Endothelial cell of umbilical vein (primary cell): ENCODE measurements at regions not wholly inside any gene's neighbourhood (a gene's known extent, or its start where the extent isn't known, plus 50 kb on each side); places are given as distances from the start of the nearest gene placed in this dataset.

ENCODE experiments used
- BruUV-seq: library from RNA; stranded (reverse); fragments of 400-500 nt; replicated peaks from 2 replicates; lab custom pipeline; 2021; lab: Mats Ljungman, UMichigan
- CTCF ChIA-PET: fragments of 300-600, 350-600 bp; sonication (Branson Sonifier 250); formaldehyde crosslinking; loops from one replicate; lab custom pipeline; 2021; ENCODE audit warnings: antibody characterized with exemption, inconsistent platforms; lab: Charles Lee
- POLR2A ChIA-PET: fragments of 300-600, 350-600 bp; sonication (Branson Sonifier 250); formaldehyde crosslinking; loops from one replicate; lab custom pipeline; 2021; ENCODE audit warnings: antibody characterized with exemption, inconsistent platforms; lab: Charles Lee
- DNase-seq: peaks from one replicate; pipeline ENCODE4 v3.0.0-alpha.2; 2011; ENCODE audit warnings: low read depth, low spot score
- FAIRE-seq: peaks from 2 replicates; lab custom pipeline; 2011; peaks lifted over from hg19 to GRCh38; lab: Jason Lieb, UNC
- H2AFZ ChIP-seq: 2 replicates; pipeline ENCODE4 v1.6.0; 2012; ENCODE audit warnings: low read depth, low read length, control low read depth, inconsistent platforms
- H3K27ac ChIP-seq: 2 replicates; pipeline ENCODE4 v1.5.1; 2011; ENCODE audit warnings: low read depth, mild to moderate bottlenecking, control low read depth, low read length, moderate library complexity; ENCODE audit not compliant: insufficient read depth
- H3K27me3 ChIP-seq, 2 experiments: 2 replicates each; pipeline versions ENCODE4 v1.6.0 to v1.6.1; 2011; ENCODE audit warnings: low read length in 2 of 2, mixed read lengths in 1 of 2; ENCODE audit not compliant: control insufficient read depth in 2 of 2, insufficient read depth in 2 of 2
- H3K36me3 ChIP-seq, 2 experiments: 2 replicates in 1 of 2; 3 replicates in 1 of 2; pipeline ENCODE4 v1.5.1; 2011; ENCODE audit warnings: low read length in 2 of 2, mild to moderate bottlenecking in 1 of 2, moderate library complexity in 1 of 2; ENCODE audit not compliant: control insufficient read depth in 2 of 2, insufficient read depth in 2 of 2; ENCODE audit errors: extremely low read depth in 1 of 2
- H3K4me1 ChIP-seq: 3 replicates; pipeline ENCODE4 v1.5.1; 2011; ENCODE audit warnings: mild to moderate bottlenecking, low read length; ENCODE audit not compliant: control insufficient read depth, insufficient read depth; ENCODE audit errors: extremely low read depth
- H3K4me2 ChIP-seq: 2 replicates; pipeline ENCODE4 v1.6.1; 2011; ENCODE audit warnings: low read length, control low read depth, mixed read lengths; ENCODE audit not compliant: insufficient read depth
- H3K4me3 ChIP-seq, 3 experiments: fragments of 200-600 bp in 1 of 3; sonication (generic), shearing (Covaris generic) in 1 of 3; replicated peaks in 1 of 3; 2 replicates each; pipeline ENCODE4 v1.5.1; 2011 to 2016; ENCODE audit warnings: control low read depth in 3 of 3, low read length in 3 of 3, mild to moderate bottlenecking in 2 of 3, inconsistent platforms in 1 of 3, low read depth in 1 of 3, moderate library complexity in 1 of 3; ENCODE audit not compliant: insufficient read depth in 1 of 3
- H3K79me2 ChIP-seq: 2 replicates; pipeline ENCODE4 v1.6.0; 2012; ENCODE audit warnings: low read length, inconsistent platforms; ENCODE audit not compliant: control insufficient read depth, insufficient read depth
- H3K9ac ChIP-seq: replicated peaks from 2 replicates; pipeline ENCODE3; 2011; ENCODE audit warnings: low read length, control low read depth; ENCODE audit not compliant: insufficient read depth; ENCODE audit errors: extremely low read depth
- H3K9me1 ChIP-seq: replicated peaks from 3 replicates; pipeline ENCODE4 v1.6.0; 2011; ENCODE audit warnings: mild to moderate bottlenecking, low read length; ENCODE audit not compliant: control insufficient read depth, insufficient read depth; ENCODE audit errors: extremely low read depth
- H3K9me3 ChIP-seq: replicated peaks from 2 replicates; pipeline ENCODE4 v1.5.1; 2012; ENCODE audit warnings: low read length, inconsistent platforms; ENCODE audit not compliant: control insufficient read depth, insufficient read depth
- H4K20me1 ChIP-seq: replicated peaks from 2 replicates; pipeline ENCODE3; 2011; ENCODE audit warnings: mild to moderate bottlenecking, low read length; ENCODE audit not compliant: control insufficient read depth, insufficient read depth; ENCODE audit errors: extremely low read depth
- EZH2 ChIP-seq: IDR thresholded peaks from 2 replicates; pipeline ENCODE4 v1.6.1; 2012; ENCODE audit warnings: borderline replicate concordance, low read depth, mild to moderate bottlenecking, moderate library complexity, low read length, inconsistent platforms; ENCODE audit not compliant: severe bottlenecking
- FOS ChIP-seq: IDR thresholded peaks from 2 replicates; pipeline ENCODE4 v1.6.1; 2011; ENCODE audit warnings: mild to moderate bottlenecking, low read length, moderate library complexity, borderline replicate concordance; ENCODE audit not compliant: insufficient read depth
- GATA2 ChIP-seq: IDR thresholded peaks from 2 replicates; pipeline ENCODE4 v1.7.0; 2011; ENCODE audit warnings: low read depth, mild to moderate bottlenecking, moderate library complexity, mixed read lengths, low read length; ENCODE audit not compliant: insufficient read length, insufficient read depth
- JUN ChIP-seq: IDR thresholded peaks from 2 replicates; pipeline ENCODE4 v1.6.1; 2011; ENCODE audit warnings: borderline replicate concordance, low read depth; ENCODE audit not compliant: insufficient read length, insufficient read depth
- MYC ChIP-seq: IDR thresholded peaks from one replicate; pipeline ENCODE4 v1.6.1; 2011; ENCODE audit warnings: mild to moderate bottlenecking, low read depth, low read length
- POLR2A ChIP-seq: IDR thresholded peaks from 2 replicates; pipeline ENCODE4 v1.6.1; 2012; ENCODE audit warnings: low read depth, mild to moderate bottlenecking, control low read depth, low read length
- POLR2AphosphoS5 ChIP-seq: IDR thresholded peaks from 2 replicates; pipeline ENCODE4 v1.6.1; 2012; ENCODE audit warnings: low read depth, mild to moderate bottlenecking, control low read depth, low read length, moderate library complexity; ENCODE audit not compliant: insufficient read depth
- dilution Hi-C: fragments of 300-500 bp; cut with MboI; formaldehyde crosslinking; loops from one replicate; pipeline ENCODE4 v1.15.0; 2019; ENCODE audit warnings: low sequenced_read_pairs; ENCODE audit not compliant: extremely low pct_ligation_motif_present
- intact Hi-C: fragments of 100-400 bp; cut with micrococcal nuclease; formaldehyde crosslinking; loops from one replicate; pipeline ENCODE4 v1.10.0; 2022
- TF ChIP-seq, protein P1 (sequence below), 2 donors: IDR thresholded peaks; 1 replicate in 1 of 2; 2 replicates in 1 of 2; pipeline ENCODE4 v1.5.1; 2011; ENCODE audit warnings: low read length in 2 of 2, mild to moderate bottlenecking in 2 of 2, moderate library complexity in 2 of 2, control low read depth in 1 of 2, inconsistent platforms in 1 of 2, low read depth in 1 of 2; ENCODE audit not compliant: insufficient read depth in 1 of 2; ENCODE audit errors: extremely low read depth in 1 of 2
- TF ChIP-seq, protein P2 (sequence below): IDR thresholded peaks from 2 replicates; pipeline ENCODE4 v1.6.1; 2011; ENCODE audit not compliant: insufficient read depth, insufficient read length

- Histone ChIP-seq H3K79me2 (no peaks in the 10 kb centered on the region), H3K27me3 (no peaks in the 10 kb centered on the region), H2AFZ (no peak overlapping the region), H3K27ac (no peak overlapping the region), H3K4me1 (no peaks in the 10 kb centered on the region), H3K9me3 (no peaks in the 10 kb centered on the region), H3K4me3 (no peak overlapping the region), H3K9ac (no peak overlapping the region), H3K4me2 (no peak overlapping the region), H3K9me1 (no peaks in the 10 kb centered on the region), H4K20me1 (no peaks in the 10 kb centered on the region), H3K36me3 (no peaks in the 10 kb centered on the region)
- no peak for TF ChIP-seq POLR2A
- TF ChIP-seq EZH2, result no peak
- TF ChIP-seq, protein P1, sequence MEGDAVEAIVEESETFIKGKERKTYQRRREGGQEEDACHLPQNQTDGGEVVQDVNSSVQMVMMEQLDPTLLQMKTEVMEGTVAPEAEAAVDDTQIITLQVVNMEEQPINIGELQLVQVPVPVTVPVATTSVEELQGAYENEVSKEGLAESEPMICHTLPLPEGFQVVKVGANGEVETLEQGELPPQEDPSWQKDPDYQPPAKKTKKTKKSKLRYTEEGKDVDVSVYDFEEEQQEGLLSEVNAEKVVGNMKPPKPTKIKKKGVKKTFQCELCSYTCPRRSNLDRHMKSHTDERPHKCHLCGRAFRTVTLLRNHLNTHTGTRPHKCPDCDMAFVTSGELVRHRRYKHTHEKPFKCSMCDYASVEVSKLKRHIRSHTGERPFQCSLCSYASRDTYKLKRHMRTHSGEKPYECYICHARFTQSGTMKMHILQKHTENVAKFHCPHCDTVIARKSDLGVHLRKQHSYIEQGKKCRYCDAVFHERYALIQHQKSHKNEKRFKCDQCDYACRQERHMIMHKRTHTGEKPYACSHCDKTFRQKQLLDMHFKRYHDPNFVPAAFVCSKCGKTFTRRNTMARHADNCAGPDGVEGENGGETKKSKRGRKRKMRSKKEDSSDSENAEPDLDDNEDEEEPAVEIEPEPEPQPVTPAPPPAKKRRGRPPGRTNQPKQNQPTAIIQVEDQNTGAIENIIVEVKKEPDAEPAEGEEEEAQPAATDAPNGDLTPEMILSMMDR (IDR thresholded peaks at IDR 0.05; ENCODE audit: extremely low read depth in 1 of 2, insufficient read depth in 1 of 2, low read depth in 1 of 2, low read length in 2 of 2), result no peak
- TF ChIP-seq FOS, result no peak
- no peak for TF ChIP-seq POLR2AphosphoS5
- TF ChIP-seq, protein P2, sequence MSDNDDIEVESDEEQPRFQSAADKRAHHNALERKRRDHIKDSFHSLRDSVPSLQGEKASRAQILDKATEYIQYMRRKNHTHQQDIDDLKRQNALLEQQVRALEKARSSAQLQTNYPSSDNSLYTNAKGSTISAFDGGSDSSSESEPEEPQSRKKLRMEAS, result no peak
- no peak for TF ChIP-seq GATA2
- TF ChIP-seq MYC, result no peak
- no peak for TF ChIP-seq JUN
- dilution Hi-C loops (no loop called here), intact Hi-C loops (no loop called here)
- CTCF ChIA-PET, result interaction anchor here (0.8 to 2.3 kb wide), 7 partner anchors 8 to 458 kb away, joined by 3 to 11 read pairs (median 4); no protein-coding TSS in a partner anchor
- no TSS peak for BruUV-seq
- POLR2A ChIA-PET, result no interaction called here
- FAIRE-seq (no peak), DNase-seq (no peak)
These were observed 132.4 kb downstream of the MREG start for GRCh38 chr2:215880970-215881369.
